Spleen (tissue), 7 donors: ENCODE measurements at regions not wholly inside any gene's neighbourhood (a gene's known extent, or its start where the extent isn't known, plus 50 kb on each side); places are given as distances from the start of the nearest gene placed in this dataset.

Experiments used
- CTCF ChIP-seq, 11 experiments: fragments of 200-600 bp in 7 of 11; fragments of 450-650 bp in 4 of 11; sonication (generic) in 4 of 11; IDR thresholded peaks in 8 of 11; conservative IDR thresholded peaks in 3 of 11; 1 replicate in 7 of 11; 2 replicates in 4 of 11; pipeline versions ENCODE4 v1.4.0 to v1.8.0; 2016 to 2021; ENCODE audit warnings: antibody characterized with exemption in 11 of 11, inconsistent platforms in 4 of 11, mild to moderate bottlenecking in 1 of 11
- POLR2AphosphoS5 ChIP-seq, 3 donors: sonication (generic); formaldehyde crosslinking; IDR thresholded peaks; one replicate each; pipeline ENCODE4 v1.5.1; 2017; ENCODE audit warnings: antibody characterized with exemption in 3 of 3
- donor health status: DM: no; HTN: no; CAD: no; lungs with moderate emphysema.
- donor health status: DM: no; HTN: no; CAD: no.
- donor health status: DM: no; HTN: no; CAD: no.

- no peak for TF ChIP-seq CTCF (IDR thresholded peaks at IDR 0.05 in 8 of 11, conservative IDR thresholded peaks at IDR 0.05 in 3 of 11)
- TF ChIP-seq POLR2AphosphoS5 (IDR thresholded peaks at IDR 0.05) = no peak
Observed at GRCh38 chr2:146701183-146701582, 1143.6 kb upstream of the ACVR2A start.
